ENCODE measurements at regions not wholly inside any gene's neighbourhood (a gene's known extent, or its start where the extent isn't known, plus 50 kb on each side); places are given as distances from the start of the nearest gene placed in this dataset.
A peak's percentile ranks its signal among the peaks of the same experiment; 100 is the strongest.

GRCh38 chr6:84916704-84917103, 152.3 kb upstream of the TBX18 start:
- H3K4me3 ChIP-seq (replicated peaks; ENCODE audit: low read depth, low read length) = no peak overlapping the region
- no peak for TF ChIP-seq CTCF (IDR thresholded peaks at IDR 0.05; ENCODE audit: low read depth, low read length, missing control alignments)
- no peak for DNase-seq (ENCODE audit: extremely low read depth, low read depth)

- H3K4me3 ChIP-seq (replicated peaks; ENCODE audit: low read depth, low read length) = no peak overlapping the region
- no peak for TF ChIP-seq CTCF (IDR thresholded peaks at IDR 0.05; ENCODE audit: low read depth, low read length, missing control alignments)
- DNase-seq (ENCODE audit: extremely low read depth, low read depth) = no peak
Observed at GRCh38 chr6:84912472-84913322, 148.3 kb upstream of the TBX18 start.

- peak; percentile 27 for DNase-seq (ENCODE audit: extremely low read depth, low read depth)
- no peak for TF ChIP-seq CTCF (IDR thresholded peaks at IDR 0.05; ENCODE audit: low read depth, low read length, missing control alignments)
- no peak overlapping the region for H3K4me3 ChIP-seq (replicated peaks; ENCODE audit: low read depth, low read length)
Observed at GRCh38 chr6:84910906-84911607, 146.7 kb upstream of the TBX18 start.

- no peak for TF ChIP-seq CTCF (IDR thresholded peaks at IDR 0.05; ENCODE audit: low read depth, low read length, missing control alignments)
- DNase-seq (ENCODE audit: extremely low read depth, low read depth) = no peak
- H3K4me3 ChIP-seq (replicated peaks; ENCODE audit: low read depth, low read length) = no peak overlapping the region
Observed at GRCh38 chr6:84908304-84908904, 144.0 kb upstream of the TBX18 start.

GRCh38 chr6:84906514-84906913, 142.1 kb upstream of the TBX18 start:
- no peak for DNase-seq (ENCODE audit: extremely low read depth, low read depth)
- TF ChIP-seq CTCF (IDR thresholded peaks at IDR 0.05; ENCODE audit: low read depth, low read length, missing control alignments) = no peak

GRCh38 chr6:84905823-84906222, 141.4 kb upstream of the TBX18 start:
- TF ChIP-seq CTCF (IDR thresholded peaks at IDR 0.05; ENCODE audit: low read depth, low read length, missing control alignments) = no peak
- no peak for DNase-seq (ENCODE audit: extremely low read depth, low read depth)
- no peak overlapping the region for H3K4me3 ChIP-seq (replicated peaks; ENCODE audit: low read depth, low read length)

More at GRCh38 chr6:84906514-84906913, 142.1 kb upstream of the TBX18 start:
- no peak overlapping the region for H3K4me3 ChIP-seq (replicated peaks; ENCODE audit: low read depth, low read length)
